ENCODE measurements at regions not wholly inside any gene's neighbourhood (a gene's known extent, or its start where the extent isn't known, plus 50 kb on each side); places are given as distances from the start of the nearest gene placed in this dataset.

DNA sequence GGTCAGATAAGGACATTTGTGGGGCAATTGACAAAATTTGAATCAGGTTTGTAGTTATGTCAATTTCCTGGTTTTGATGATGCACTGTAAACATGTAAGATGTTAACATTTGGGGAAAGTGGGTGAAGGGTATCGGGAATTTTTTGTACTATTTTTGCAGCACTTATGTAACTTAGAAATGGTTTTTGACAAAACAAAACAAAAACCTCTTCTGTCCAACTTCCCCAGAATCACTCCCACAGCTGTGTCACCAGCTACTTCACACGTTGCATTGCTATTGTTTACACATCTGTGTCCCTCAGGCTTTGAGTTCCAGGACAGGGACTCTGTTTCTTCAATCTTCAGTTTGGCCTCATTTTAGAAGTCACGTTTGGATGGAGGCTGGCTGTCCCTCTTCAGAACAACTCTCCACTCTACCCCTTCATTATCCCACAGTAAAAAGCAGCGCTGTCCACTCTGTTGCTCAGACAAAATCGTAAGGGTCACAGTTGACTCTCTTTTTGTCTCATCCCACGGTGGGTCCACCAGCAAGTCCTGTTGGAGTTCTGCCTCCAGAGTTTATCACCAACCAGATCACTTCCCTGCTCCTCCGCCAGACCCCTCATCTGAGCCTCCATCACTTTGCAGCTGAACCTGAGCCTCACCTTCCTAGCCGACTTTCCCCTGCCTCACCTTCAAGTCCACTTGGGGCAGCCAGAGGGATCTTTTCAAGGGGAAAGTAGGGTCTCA is 63.2 kb downstream of the NENF start:
- Histone ChIP-seq H3K27ac (no peak overlapping the region), H3K4me1 (no peaks in the 10 kb centered on the region), H3K4me3 (no peak overlapping the region), H3K9me3 (no peaks in the 10 kb centered on the region), H3K27me3 (no peaks in the 10 kb centered on the region), H3K36me3 (no peaks in the 10 kb centered on the region)
- WGBS, 2 donors (ENCODE audit: low coverage in 1 of 2) = 55 to 58% methylated on average over 5 to 7 of the region's 8 CpGs
- TF ChIP-seq POLR2A (IDR thresholded peaks at IDR 0.05) (no peak), EP300 (IDR thresholded peaks at IDR 0.05) (no peak), POLR2AphosphoS5 (IDR thresholded peaks at IDR 0.05) (no peak)
- TF ChIP-seq, protein P1, sequence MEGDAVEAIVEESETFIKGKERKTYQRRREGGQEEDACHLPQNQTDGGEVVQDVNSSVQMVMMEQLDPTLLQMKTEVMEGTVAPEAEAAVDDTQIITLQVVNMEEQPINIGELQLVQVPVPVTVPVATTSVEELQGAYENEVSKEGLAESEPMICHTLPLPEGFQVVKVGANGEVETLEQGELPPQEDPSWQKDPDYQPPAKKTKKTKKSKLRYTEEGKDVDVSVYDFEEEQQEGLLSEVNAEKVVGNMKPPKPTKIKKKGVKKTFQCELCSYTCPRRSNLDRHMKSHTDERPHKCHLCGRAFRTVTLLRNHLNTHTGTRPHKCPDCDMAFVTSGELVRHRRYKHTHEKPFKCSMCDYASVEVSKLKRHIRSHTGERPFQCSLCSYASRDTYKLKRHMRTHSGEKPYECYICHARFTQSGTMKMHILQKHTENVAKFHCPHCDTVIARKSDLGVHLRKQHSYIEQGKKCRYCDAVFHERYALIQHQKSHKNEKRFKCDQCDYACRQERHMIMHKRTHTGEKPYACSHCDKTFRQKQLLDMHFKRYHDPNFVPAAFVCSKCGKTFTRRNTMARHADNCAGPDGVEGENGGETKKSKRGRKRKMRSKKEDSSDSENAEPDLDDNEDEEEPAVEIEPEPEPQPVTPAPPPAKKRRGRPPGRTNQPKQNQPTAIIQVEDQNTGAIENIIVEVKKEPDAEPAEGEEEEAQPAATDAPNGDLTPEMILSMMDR (IDR thresholded peaks at IDR 0.05) = no peak
- no peak for ATAC-seq

DNA sequence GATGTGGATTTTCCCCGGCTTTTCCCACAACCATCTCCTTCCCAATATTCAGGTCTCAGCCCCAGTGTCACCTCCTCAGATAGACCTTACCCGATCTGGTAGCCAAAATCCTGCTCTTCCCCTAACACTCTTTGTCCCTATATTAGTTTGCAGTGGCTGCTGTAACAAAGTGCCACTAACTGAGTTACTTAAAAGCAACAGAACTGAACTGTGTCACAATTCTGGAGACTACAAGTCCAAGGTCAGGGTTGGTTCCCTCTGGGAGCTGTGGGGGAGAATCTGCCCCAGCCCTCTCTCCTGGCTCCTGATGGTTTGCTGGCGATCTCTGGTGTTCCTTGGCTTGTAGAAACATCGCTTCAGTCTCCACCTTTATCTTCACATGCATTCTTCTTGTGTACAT is 64.0 kb downstream of the NENF start:
- no peaks in the 10 kb centered on the region for H3K4me1 ChIP-seq
- H3K27me3 ChIP-seq = no peaks in the 10 kb centered on the region
- H3K4me3 ChIP-seq = no peak overlapping the region
- no peak overlapping the region for H3K27ac ChIP-seq
- H3K9me3 ChIP-seq = no peaks in the 10 kb centered on the region
- TF ChIP-seq POLR2AphosphoS5 (IDR thresholded peaks at IDR 0.05) = no peak
- TF ChIP-seq, protein P1 (IDR thresholded peaks at IDR 0.05) = no peak
- TF ChIP-seq EP300 (IDR thresholded peaks at IDR 0.05) = no peak
- no peak for TF ChIP-seq POLR2A (IDR thresholded peaks at IDR 0.05)
- no peaks in the 10 kb centered on the region for H3K36me3 ChIP-seq
- 87 to 100% methylated on average over 1 to 4 of the region's 4 CpGs for WGBS, 2 donors (ENCODE audit: low coverage in 1 of 2)
- no peak for ATAC-seq

DNA sequence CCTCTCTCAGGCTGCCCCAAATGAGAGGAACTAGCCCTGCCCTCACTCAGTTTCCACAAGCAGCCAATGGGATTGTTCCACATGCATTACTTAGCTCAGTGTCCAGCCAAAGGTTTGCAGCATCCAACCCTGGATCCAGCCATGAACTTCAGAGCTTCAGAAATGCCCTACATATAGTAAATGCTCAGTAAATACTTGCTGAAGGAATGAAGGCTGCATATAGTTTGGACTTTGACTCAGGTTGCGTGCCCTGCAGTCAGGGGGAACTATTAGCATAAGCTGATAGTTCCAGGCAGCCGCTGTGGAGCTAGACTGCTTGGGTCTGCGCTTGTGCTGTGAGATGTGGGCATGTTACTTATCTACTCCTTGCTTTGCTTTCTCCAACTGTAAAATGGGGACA is 64.8 kb downstream of the NENF start:
- H3K27ac ChIP-seq = no peak overlapping the region
- H3K4me3 ChIP-seq = no peak overlapping the region
- TF ChIP-seq, protein P1 (IDR thresholded peaks at IDR 0.05) = no peak
- TF ChIP-seq POLR2AphosphoS5 (IDR thresholded peaks at IDR 0.05) = no peak
- no peak for TF ChIP-seq EP300 (IDR thresholded peaks at IDR 0.05)
- TF ChIP-seq POLR2A (IDR thresholded peaks at IDR 0.05) = no peak
- no peak for ATAC-seq
- H3K4me1 ChIP-seq = no peaks in the 10 kb centered on the region
- WGBS, 2 donors (ENCODE audit: low coverage in 1 of 2) = 70 to 100% methylated on average over 2 of the region's 3 CpGs
- no peaks in the 10 kb centered on the region for H3K9me3 ChIP-seq
- no peaks in the 10 kb centered on the region for H3K27me3 ChIP-seq
- H3K36me3 ChIP-seq = no peaks in the 10 kb centered on the region

DNA sequence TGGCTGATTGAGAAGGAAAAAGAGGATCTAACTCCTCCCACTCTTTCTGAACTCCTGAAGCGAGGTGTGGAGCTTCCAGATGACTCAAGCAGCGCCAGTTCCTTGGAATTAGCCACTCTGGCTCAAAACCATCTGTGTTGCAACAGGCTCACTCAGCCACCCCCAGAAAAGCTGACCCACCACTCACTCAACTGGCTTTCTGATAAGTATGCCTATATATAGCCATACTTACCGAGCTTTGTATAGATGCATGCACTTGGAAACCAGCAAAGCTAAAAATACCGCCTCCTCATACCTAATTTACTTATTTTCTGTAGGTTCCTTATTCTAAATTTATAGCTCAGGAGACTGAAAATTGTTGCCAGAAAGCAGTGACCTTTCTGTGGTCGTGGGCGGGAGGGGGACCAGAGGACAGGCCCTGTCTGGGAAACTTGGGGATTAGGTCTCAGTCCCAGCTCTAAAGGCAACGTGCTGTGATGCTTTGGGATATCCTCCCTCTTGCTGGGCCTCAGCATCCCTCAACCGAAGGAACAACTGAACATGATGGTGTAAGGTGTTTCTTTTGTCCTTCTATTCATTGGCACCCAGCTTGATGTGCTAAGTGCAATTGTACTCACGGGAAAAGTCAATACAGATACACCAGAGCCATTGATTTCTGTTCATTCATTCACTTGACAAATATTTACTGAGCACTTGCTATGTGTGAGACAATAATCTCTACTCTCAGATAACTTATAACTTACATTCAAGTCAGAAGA is 65.7 kb downstream of the NENF start:
- H3K9me3 ChIP-seq = no peaks in the 10 kb centered on the region

More for the DNA sequence above, 65.7 kb downstream of the NENF start:
- no peak for ATAC-seq
- no peaks in the 10 kb centered on the region for H3K36me3 ChIP-seq
- TF ChIP-seq POLR2A (IDR thresholded peaks at IDR 0.05) (no peak), EP300 (IDR thresholded peaks at IDR 0.05) (no peak), POLR2AphosphoS5 (IDR thresholded peaks at IDR 0.05) (no peak)
- TF ChIP-seq, protein P1 (IDR thresholded peaks at IDR 0.05) = no peak
- H3K27ac ChIP-seq = no peak overlapping the region
- H3K4me3 ChIP-seq = no peak overlapping the region
- no peaks in the 10 kb centered on the region for H3K4me1 ChIP-seq
- 68 to 69% methylated on average over 2 to 7 of the region's 9 CpGs for WGBS, 2 donors (ENCODE audit: low coverage in 1 of 2)
- H3K27me3 ChIP-seq = no peaks in the 10 kb centered on the region

Data from gastroesophageal sphincter (tissue), 4 donors.